AG08395 (cell line): ENCODE measurements at regions not wholly inside any gene's neighbourhood (a gene's known extent, or its start where the extent isn't known, plus 50 kb on each side); places are given as distances from the start of the nearest gene placed in this dataset.
A peak's percentile ranks its signal among the peaks of the same experiment; 100 is the strongest.

Source experiments
- DNase-seq: peaks from one replicate; pipeline ENCODE4 v3.0.0; 2012; ENCODE audit warnings: mixed read lengths, low spot score

DNA sequence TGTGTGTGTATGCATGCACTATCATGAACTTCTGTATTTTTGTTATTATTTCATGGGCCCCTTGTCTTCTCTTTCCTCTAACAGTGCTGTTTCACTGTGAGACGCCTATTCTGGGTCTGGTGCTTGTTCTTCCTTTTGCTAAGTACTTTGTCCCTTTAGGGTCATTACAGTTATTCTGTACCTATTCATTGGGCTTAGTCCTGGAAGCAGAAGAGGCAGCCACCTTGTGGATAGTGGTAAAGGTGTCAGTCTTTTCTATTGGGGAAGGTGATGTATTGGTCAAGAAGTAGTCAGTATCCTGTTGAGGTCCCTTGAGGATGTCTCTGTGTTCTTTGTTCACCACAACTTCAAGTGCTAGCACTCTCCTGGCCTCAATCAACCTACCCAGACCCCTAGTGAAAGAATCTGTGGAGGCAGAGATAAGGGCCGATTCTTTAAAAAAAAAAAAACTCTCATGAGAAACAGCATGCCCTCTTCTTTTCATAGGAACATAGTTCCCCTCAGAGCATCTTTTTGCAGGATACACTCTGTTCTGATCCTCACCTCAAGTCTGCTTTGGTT lies 593.8 kb downstream of the SPRY1 start:
- no peak for DNase-seq

- no peak for DNase-seq
Observed at GRCh38 chr4:123994917-123995316, 598.3 kb downstream of the SPRY1 start.

- peak; percentile 77 for DNase-seq
Observed at GRCh38 chr4:123995936-123996335, 599.3 kb downstream of the SPRY1 start.

- DNase-seq: no peak
Observed at GRCh38 chr4:123996718-123997510, 600.3 kb downstream of the SPRY1 start.

DNA sequence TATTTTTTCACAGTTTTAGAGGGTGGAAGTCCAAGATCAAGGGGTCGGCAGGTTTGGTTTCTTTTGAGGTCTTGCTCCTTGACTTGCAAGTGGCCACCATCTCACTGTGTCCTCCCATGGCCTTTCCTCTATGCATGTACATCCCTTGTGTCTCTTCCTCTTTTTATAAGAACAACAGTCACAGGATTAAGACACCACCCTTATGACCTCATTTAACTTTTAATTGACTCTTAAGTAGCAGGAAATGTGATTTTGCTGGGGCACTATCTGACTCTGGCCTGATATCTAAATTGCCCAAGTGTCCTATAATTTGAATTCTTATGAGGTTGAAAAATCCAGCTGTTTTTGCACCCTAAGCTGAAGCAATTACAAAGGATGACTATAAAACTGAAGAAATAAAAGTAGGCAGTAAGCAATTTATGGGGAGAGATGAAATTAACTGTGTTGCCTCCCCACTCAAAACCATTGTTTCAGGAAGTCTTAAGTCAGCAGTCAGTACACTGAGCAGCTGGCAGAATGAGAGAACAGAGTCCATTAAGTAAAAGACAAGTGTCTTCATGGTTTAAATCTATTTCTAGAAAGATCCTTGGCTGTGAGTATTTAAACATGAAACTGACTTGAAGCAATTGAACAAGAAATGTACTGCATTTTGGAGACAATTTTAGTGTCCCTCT lies 601.3 kb downstream of the SPRY1 start:
- DNase-seq: no peak

- no peak for DNase-seq
Observed at GRCh38 chr4:124000233-124000632, 603.6 kb downstream of the SPRY1 start.

- DNase-seq: no peak
Observed at GRCh38 chr4:124015766-124016165, 619.2 kb downstream of the SPRY1 start.

DNA sequence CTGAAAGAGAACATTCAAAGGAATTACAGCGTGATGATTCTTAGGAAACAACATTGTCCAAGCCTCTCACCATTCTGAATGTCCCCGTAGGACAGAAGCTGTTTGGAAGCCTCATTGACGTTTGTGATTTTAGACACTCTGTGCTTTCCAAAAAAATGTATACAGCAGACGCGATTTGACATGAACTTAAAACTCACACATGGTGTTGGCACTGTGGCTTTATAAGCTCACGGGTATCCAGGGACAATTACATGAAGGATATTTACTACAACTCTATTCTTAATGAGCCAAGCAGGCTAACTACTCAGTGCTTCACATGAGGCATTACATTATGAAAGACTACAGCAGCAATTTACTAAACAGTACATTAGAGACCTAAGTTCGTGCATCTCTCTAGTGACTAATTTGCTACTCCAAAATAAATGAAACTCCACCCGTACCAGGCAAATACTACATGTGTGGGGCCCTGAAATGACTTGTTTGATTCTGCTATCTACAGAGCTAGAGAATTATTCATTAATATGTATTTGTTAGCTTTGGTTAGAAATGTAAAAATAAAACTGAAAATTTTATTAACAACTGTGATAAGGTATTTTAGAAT lies 620.7 kb downstream of the SPRY1 start:
- no peak for DNase-seq

DNA sequence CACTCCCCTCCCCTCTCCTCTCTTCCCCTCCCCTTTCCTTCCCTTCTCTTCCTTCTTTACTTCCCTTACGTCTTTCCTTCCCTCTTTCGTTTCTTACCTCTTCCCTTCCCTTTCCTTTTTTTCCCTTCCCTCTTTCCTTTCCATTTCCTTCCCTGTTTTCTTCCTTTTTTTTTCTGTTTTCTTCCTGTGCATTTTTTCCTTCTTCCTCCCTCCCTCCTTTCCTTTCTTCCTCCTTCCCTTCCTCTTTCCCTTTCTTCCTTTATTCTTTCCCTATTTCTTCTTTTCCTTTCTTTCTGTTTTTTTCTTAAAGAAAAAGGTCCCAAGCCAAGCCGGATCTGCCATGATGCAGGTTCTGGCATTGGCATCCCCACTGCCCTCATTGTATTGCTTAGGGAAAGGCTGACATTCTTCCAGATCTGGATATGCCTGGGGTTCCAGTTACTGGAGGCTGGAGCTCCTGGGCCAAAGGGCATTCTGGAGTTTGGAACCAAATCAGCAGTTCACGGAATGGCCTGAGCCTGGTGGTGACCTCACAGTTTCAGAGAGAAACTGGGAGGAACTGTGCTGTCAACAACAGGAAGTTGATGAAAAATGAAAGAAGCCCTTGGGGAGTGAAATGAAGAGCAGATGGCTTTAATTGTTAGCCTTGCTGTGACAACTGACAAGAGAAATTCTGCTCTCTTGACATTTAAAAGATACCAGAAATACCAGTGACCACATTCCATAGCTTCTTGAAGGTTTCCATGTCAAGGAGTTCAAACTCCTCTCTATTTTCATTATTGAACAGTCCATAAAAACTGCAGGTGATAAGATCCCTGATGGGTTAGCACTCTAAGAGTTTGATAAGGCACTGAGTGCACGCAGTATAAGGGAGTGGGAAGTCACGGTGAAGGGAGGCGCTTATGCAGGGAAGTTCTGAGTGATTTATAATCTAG lies 622.1 kb downstream of the SPRY1 start:
- peak; percentile 73 for DNase-seq

DNA sequence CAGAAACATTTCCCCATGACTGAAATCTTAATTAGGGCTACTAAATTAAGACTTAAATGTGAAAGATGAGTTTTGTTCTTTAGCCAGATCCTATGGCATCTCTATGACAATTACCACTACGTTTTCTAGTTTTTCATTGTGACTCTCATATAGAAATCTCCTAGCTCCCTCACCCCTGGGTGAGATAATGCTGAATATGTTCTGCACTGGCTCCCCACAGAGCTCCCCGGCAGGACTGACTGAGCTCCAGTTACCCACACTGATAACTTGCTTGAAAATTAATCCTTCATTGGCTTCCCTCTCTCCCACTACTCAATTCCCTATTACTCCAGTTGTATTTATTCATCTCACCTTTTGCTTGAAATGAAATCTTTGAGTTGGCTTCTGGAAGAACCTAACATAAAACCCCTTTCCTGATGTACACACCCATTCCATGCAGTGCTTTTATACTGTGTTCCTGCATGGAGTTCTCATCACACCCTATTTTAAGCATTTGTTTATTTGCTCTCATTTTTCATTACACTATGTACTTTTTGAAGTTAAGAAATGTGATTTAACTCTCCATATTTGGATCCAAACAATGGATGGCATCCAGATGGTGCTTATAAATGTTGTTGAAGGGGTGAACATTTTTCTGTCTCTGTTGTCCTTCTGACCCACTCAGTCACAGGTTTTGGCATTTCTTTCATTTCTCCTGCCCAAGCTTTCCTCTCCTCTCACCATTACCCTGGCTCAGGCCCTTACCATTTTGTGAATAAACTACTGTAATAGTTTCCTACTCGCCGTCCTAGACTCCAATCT lies 623.4 kb downstream of the SPRY1 start:
- no peak for DNase-seq

GRCh38 chr4:124025000-124025399 lies 628.4 kb downstream of the SPRY1 start:
- no peak for DNase-seq

DNA sequence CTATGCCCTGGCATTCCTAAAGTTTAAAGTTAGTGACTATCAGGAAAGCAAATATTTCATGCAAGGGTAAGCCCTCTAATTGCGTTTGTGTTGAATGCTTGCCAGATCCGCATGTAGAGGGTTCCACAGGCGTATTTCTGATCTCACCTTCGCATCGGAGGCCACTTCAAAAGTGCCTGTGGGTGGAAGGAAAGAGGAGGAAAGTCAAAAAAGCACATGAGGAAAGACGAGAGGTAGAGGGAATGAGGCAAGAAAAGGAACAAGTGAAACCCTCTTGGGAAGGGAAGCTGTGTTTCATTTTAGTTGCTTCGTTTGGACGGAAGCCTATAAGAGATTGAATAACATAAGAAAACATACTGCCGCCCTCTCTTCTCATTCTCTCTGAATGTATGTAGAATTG lies 628.8 kb downstream of the SPRY1 start:
- no peak for DNase-seq

GRCh38 chr4:124028182-124028581 lies 631.6 kb downstream of the SPRY1 start:
- DNase-seq: no peak

GRCh38 chr4:124030147-124030546 lies 633.6 kb downstream of the SPRY1 start:
- peak; percentile 13 for DNase-seq

DNA sequence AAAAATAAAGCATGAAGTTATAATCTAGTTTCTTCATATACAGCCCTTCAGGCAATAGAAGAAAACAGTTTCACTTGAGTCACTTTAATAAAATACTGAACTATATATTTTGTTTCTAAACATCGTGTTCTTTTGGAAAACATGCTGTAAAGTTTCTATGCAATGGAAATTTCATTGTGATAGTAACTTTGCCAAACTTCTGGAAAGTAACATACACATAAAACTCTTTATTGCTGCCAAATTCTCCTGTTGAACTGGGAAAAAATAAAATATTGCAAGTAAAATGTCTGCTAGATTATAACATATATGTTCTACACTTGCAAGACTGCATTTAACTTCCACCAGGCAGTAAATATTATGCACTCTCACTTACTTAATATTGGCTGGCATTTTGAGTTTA lies 635.4 kb downstream of the SPRY1 start:
- DNase-seq: no peak

DNA sequence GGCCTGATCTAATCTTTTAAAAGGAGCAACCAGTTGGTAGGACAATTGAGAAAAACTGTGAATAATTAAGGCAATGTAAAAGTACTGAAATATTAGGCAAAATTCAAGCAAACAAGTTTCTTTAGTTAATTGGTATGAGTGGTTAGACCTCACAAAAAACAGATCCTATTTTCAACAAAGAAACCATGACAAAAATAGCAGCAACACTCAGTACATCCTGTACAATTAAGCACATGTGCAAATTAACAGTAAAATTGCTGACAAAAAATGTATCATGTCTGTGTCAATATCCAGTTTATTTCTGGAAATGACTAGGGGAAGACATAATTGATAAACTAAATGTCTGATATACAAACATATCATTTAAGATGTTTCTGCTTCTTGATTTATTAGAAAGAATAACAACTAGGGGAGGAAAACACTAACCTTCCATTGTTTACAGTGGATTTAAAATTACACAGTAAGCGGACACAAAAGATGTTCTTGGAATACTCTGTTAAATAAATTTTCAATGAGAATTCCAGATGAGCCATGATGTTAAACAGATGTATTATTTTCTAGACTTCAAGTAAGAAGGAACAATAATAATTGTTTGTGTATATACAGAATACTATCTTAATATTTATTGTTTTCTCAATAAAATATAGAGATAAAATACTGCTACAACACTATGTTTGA lies 638.9 kb downstream of the SPRY1 start:
- no peak for DNase-seq

DNA sequence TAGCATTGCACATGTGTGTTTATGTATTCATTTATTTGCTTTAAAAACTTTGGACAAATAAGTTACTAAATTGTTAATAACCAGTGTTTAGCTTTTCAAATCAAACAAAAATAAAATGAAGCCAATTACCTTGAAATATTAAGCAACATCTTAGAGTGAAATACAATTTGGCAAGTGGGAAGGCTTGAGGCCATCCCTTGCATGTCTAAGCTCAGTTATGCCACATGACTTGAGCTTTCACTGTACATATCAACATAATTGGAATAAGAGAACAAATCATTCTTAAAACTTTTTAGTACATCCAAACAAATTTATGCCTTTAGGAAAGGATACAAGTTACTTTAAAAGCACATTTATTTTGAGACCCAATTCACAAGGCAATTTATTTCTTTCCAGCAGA lies 640.6 kb downstream of the SPRY1 start:
- DNase-seq: no peak

DNA sequence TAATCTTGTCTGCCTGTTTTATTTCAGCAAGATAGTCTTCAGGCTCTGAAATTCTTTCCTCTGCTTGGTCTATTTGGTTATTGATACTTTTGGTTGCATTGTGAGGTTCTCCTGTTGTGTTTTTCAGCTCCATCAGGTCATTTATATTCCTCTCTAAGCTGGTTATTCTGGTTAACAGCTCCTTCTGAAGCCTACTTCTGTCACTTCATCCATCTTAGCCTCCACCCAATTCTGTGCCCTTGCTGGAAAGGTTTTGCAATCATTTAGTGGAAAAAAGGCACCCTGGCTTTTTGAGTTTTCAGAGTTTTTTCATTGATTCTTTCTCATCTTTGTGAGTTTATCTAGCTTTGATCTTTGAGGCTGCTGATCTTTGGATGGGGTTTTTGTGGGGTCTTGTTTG lies 647.7 kb downstream of the SPRY1 start:
- DNase-seq: no peak

DNA sequence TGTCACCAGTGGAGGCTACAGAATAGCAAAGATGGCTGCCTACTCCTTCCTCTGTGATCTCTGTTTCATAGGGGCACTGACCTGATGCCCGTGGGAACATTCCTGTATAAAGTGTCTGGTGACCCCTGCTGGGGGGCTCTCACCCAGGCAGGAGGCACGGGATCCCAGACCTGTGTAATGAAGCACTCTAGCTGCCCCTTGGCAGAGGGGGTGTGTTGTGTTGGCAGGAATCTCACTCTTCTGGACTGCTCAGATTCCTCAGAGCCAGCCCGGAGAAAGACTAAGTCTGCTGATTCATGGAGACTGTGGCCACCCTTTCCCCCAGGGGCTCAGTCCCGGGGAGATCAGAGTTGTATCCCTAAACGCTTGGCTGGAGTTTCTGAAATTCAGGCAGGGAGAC lies 648.3 kb downstream of the SPRY1 start:
- no peak for DNase-seq

GRCh38 chr4:124046190-124046589 lies 649.6 kb downstream of the SPRY1 start:
- no peak for DNase-seq
